ENCODE measurements at regions not wholly inside any gene's neighbourhood (a gene's known extent, or its start where the extent isn't known, plus 50 kb on each side); places are given as distances from the start of the nearest gene placed in this dataset.

DNA sequence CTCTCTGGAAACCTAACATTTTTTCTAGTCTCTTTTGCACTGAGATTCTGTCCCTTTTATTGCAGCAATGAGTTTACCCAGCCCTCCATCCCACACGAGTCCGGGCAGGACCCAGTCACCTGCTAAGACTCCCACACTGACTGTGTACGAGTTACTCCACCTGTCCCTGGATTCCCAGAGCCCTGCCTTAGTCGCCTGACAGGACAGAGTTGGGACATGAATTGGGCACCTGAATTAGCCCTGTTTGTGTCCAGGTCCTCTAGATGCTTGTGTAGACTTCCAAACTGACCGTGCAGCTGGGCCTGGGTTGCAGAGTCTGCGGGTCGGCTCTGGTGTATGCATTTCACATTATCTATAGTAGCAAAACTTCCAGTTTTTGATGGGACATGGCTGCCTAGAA lies 238.7 kb downstream of the VAPA start (continued):
- TF ChIP-seq, protein P1, sequence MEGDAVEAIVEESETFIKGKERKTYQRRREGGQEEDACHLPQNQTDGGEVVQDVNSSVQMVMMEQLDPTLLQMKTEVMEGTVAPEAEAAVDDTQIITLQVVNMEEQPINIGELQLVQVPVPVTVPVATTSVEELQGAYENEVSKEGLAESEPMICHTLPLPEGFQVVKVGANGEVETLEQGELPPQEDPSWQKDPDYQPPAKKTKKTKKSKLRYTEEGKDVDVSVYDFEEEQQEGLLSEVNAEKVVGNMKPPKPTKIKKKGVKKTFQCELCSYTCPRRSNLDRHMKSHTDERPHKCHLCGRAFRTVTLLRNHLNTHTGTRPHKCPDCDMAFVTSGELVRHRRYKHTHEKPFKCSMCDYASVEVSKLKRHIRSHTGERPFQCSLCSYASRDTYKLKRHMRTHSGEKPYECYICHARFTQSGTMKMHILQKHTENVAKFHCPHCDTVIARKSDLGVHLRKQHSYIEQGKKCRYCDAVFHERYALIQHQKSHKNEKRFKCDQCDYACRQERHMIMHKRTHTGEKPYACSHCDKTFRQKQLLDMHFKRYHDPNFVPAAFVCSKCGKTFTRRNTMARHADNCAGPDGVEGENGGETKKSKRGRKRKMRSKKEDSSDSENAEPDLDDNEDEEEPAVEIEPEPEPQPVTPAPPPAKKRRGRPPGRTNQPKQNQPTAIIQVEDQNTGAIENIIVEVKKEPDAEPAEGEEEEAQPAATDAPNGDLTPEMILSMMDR (conservative IDR thresholded peaks at IDR 0.05; ENCODE audit: low read depth in 2 of 2): no peak

DNA sequence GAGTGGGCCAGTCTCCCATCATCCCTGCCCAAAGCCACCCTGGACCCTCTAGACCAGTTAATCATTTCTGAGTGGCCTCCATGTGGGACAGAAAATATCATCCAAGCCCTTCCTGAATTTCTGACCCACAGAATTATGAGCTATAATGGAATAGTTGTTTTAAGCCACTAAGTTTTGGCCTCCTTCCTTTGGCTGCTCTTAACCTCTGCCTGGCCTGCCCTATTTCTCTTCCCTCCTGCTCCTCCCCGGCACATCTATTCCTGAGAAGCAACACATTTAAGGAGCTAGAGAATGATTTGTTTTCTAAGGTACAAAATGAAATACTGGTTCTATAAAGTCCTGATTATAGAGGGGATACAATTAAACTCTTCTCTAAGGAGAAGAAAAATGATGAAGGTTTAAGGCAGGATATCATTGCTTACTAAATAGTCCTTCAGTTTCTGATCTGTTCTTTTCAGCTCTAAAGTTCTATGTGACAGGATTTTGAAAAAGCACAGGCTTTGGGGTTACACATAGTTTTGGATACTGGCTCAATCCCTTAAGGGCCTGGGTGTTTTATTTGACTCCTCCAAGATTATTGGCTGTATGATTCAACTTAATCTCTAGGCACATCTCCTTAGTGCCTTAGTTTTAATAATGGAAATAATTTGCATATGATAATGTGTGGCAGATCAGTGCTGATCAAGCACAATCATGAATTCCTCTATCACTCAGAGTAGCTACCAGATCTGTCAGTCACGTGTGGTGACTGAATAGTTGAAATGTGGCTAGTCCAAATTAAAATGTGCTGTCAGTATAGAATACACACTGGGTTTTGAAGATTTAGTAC lies 240.3 kb downstream of the VAPA start:
- H3K27me3 ChIP-seq (ENCODE audit: insufficient read depth): no peaks in the 10 kb centered on the region
- no peaks in the 10 kb centered on the region for H4K20me1 ChIP-seq (replicated peaks; ENCODE audit: insufficient read depth)
- peaks cover 15% of the 10 kb centered on the region for H3K9me3 Mint-ChIP-seq
- H3K4me1 Mint-ChIP-seq: peaks cover 8% of the 10 kb centered on the region; the same call in 2 of the 3 replicates
- no peaks in the 10 kb centered on the region for H3K79me2 ChIP-seq (replicated peaks; ENCODE audit: insufficient read depth)
- ATAC-seq: no peak
- H3K27ac ChIP-seq (ENCODE audit: low read depth): no peak overlapping the region
- no peak overlapping the region for H3K27ac Mint-ChIP-seq
- H3K4me2 ChIP-seq: no peak overlapping the region
- DNase-seq (ENCODE audit: low spot score): no peak
- no peaks in the 10 kb centered on the region for H3K4me1 ChIP-seq (ENCODE audit: insufficient read depth)
- H3K36me3 Mint-ChIP-seq (ENCODE audit: low read depth): peaks cover 4% of the 10 kb centered on the region
- H2AFZ ChIP-seq: no peak overlapping the region
- H3K9me2 ChIP-seq (ENCODE audit: insufficient read depth): 0 out of 2 replicates have a peak, but pooled peaks cover under 1% of the 10 kb centered on the region
- H3K4me3 ChIP-seq: no peak overlapping the region
- 0 out of 2 replicates have a peak, but pooled peaks cover 6% of the 10 kb centered on the region for H3F3A ChIP-seq (replicated peaks; ENCODE audit: low read depth)
- no peak overlapping the region for H3K4me3 Mint-ChIP-seq
- no peaks in the 10 kb centered on the region for H3K36me3 ChIP-seq (ENCODE audit: insufficient read depth)
- peaks cover 11% of the 10 kb centered on the region for H3K27me3 Mint-ChIP-seq (ENCODE audit: insufficient read depth, low read depth, poor library complexity)
- TF ChIP-seq, protein P2, sequence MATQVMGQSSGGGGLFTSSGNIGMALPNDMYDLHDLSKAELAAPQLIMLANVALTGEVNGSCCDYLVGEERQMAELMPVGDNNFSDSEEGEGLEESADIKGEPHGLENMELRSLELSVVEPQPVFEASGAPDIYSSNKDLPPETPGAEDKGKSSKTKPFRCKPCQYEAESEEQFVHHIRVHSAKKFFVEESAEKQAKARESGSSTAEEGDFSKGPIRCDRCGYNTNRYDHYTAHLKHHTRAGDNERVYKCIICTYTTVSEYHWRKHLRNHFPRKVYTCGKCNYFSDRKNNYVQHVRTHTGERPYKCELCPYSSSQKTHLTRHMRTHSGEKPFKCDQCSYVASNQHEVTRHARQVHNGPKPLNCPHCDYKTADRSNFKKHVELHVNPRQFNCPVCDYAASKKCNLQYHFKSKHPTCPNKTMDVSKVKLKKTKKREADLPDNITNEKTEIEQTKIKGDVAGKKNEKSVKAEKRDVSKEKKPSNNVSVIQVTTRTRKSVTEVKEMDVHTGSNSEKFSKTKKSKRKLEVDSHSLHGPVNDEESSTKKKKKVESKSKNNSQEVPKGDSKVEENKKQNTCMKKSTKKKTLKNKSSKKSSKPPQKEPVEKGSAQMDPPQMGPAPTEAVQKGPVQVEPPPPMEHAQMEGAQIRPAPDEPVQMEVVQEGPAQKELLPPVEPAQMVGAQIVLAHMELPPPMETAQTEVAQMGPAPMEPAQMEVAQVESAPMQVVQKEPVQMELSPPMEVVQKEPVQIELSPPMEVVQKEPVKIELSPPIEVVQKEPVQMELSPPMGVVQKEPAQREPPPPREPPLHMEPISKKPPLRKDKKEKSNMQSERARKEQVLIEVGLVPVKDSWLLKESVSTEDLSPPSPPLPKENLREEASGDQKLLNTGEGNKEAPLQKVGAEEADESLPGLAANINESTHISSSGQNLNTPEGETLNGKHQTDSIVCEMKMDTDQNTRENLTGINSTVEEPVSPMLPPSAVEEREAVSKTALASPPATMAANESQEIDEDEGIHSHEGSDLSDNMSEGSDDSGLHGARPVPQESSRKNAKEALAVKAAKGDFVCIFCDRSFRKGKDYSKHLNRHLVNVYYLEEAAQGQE (IDR thresholded peaks at IDR 0.05; ENCODE audit: unreplicated experiment): no peak
- no peak for TF ChIP-seq POLR2AphosphoS5 (IDR thresholded peaks at IDR 0.05; ENCODE audit: low read depth)
- no peak for TF ChIP-seq EZH2 (IDR thresholded peaks at IDR 0.05; ENCODE audit: low read depth, unreplicated experiment)
- TF ChIP-seq JUNB (IDR thresholded peaks at IDR 0.05; ENCODE audit: unreplicated experiment): no peak
- TF ChIP-seq EZH2phosphoT487 (IDR thresholded peaks at IDR 0.05; ENCODE audit: unreplicated experiment): no peak
- TF ChIP-seq STAT1 (IDR thresholded peaks at IDR 0.05; ENCODE audit: unreplicated experiment): no peak
- no peak for TF ChIP-seq NANOG (IDR thresholded peaks at IDR 0.05; ENCODE audit: borderline replicate concordance)
- no peak for TF ChIP-seq CREB1 (CRISPR knock-in tag; IDR thresholded peaks at IDR 0.05; ENCODE audit: low read depth)
- no peak for TF ChIP-seq ZNF114 (CRISPR knock-in tag; IDR thresholded peaks at IDR 0.05)
- TF ChIP-seq, protein P3, sequence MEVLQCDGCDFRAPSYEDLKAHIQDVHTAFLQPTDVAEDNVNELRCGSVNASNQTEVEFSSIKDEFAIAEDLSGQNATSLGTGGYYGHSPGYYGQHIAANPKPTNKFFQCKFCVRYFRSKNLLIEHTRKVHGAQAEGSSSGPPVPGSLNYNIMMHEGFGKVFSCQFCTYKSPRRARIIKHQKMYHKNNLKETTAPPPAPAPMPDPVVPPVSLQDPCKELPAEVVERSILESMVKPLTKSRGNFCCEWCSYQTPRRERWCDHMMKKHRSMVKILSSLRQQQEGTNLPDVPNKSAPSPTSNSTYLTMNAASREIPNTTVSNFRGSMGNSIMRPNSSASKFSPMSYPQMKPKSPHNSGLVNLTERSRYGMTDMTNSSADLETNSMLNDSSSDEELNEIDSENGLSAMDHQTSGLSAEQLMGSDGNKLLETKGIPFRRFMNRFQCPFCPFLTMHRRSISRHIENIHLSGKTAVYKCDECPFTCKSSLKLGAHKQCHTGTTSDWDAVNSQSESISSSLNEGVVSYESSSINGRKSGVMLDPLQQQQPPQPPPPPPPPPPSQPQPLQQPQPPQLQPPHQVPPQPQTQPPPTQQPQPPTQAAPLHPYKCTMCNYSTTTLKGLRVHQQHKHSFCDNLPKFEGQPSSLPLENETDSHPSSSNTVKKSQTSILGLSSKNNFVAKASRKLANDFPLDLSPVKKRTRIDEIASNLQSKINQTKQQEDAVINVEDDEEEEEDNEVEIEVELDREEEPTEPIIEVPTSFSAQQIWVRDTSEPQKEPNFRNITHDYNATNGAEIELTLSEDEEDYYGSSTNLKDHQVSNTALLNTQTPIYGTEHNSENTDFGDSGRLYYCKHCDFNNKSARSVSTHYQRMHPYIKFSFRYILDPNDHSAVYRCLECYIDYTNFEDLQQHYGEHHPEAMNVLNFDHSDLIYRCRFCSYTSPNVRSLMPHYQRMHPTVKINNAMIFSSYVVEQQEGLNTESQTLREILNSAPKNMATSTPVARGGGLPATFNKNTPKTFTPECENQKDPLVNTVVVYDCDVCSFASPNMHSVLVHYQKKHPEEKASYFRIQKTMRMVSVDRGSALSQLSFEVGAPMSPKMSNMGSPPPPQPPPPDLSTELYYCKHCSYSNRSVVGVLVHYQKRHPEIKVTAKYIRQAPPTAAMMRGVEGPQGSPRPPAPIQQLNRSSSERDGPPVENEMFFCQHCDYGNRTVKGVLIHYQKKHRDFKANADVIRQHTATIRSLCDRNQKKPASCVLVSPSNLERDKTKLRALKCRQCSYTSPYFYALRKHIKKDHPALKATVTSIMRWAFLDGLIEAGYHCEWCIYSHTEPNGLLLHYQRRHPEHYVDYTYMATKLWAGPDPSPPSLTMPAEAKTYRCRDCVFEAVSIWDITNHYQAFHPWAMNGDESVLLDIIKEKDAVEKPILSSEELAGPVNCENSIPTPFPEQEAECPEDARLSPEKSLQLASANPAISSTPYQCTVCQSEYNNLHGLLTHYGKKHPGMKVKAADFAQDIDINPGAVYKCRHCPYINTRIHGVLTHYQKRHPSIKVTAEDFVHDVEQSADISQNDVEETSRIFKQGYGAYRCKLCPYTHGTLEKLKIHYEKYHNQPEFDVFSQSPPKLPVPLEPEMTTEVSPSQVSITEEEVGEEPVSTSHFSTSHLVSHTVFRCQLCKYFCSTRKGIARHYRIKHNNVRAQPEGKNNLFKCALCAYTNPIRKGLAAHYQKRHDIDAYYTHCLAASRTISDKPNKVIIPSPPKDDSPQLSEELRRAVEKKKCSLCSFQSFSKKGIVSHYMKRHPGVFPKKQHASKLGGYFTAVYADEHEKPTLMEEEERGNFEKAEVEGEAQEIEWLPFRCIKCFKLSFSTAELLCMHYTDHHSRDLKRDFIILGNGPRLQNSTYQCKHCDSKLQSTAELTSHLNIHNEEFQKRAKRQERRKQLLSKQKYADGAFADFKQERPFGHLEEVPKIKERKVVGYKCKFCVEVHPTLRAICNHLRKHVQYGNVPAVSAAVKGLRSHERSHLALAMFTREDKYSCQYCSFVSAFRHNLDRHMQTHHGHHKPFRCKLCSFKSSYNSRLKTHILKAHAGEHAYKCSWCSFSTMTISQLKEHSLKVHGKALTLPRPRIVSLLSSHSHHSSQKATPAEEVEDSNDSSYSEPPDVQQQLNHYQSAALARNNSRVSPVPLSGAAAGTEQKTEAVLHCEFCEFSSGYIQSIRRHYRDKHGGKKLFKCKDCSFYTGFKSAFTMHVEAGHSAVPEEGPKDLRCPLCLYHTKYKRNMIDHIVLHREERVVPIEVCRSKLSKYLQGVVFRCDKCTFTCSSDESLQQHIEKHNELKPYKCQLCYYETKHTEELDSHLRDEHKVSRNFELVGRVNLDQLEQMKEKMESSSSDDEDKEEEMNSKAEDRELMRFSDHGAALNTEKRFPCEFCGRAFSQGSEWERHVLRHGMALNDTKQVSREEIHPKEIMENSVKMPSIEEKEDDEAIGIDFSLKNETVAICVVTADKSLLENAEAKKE (CRISPR knock-in tag; IDR thresholded peaks at IDR 0.05): no peak
- no peak for TF ChIP-seq ZNF331 (CRISPR knock-in tag; IDR thresholded peaks at IDR 0.05; ENCODE audit: low read depth)
